Stimulated activated CD4-positive, alpha-beta T cell treated with anti-CD3 and anti-CD28 coated beads, Interleukin-15, amount 100 ng/mL, for 24 hours (primary cell): ENCODE measurements at regions not wholly inside any gene's neighbourhood (a gene's known extent, or its start where the extent isn't known, plus 50 kb on each side); places are given as distances from the start of the nearest gene placed in this dataset.
"Not testable (repeated sequence)": the region's sequence is repeated elsewhere in the genome, so short reads cannot be mapped to it uniquely, and the experiment has no call there.

Experiments used
- DNase-seq: peaks from one replicate; pipeline ENCODE4 v3.0.0-alpha.2; 2020

GRCh38 chr12:83514372-83514771 lies 827.7 kb downstream of the TMTC2 start:
- DNase-seq: no peak

GRCh38 chr12:83506841-83507240 lies 820.1 kb downstream of the TMTC2 start:
- DNase-seq: no peak

- DNase-seq: no peak
Observed at GRCh38 chr12:83505586-83505985, 818.9 kb downstream of the TMTC2 start.

- not testable (repeated sequence) for DNase-seq
Observed at GRCh38 chr12:83499894-83500293, 813.2 kb downstream of the TMTC2 start.

- no peak for DNase-seq
Observed at GRCh38 chr12:83477696-83478095, 791.0 kb downstream of the TMTC2 start.

- no peak for DNase-seq
Observed at GRCh38 chr12:83476695-83477690, 790.3 kb downstream of the TMTC2 start.

- no peak for DNase-seq
Observed at GRCh38 chr12:83476006-83476405, 789.3 kb downstream of the TMTC2 start.

GRCh38 chr12:83474369-83474768 lies 787.7 kb downstream of the TMTC2 start:
- DNase-seq: no peak

- no peak for DNase-seq
Observed at GRCh38 chr12:83473408-83474095, 786.8 kb downstream of the TMTC2 start.

GRCh38 chr12:83472772-83473171 lies 786.1 kb downstream of the TMTC2 start:
- no peak for DNase-seq

- no peak for DNase-seq
Observed at GRCh38 chr12:83472350-83472749, 785.6 kb downstream of the TMTC2 start.

GRCh38 chr12:83471341-83471740 lies 784.6 kb downstream of the TMTC2 start:
- no peak for DNase-seq

GRCh38 chr12:83470749-83471148 lies 784.0 kb downstream of the TMTC2 start:
- no peak for DNase-seq

GRCh38 chr12:83468988-83469908 lies 782.5 kb downstream of the TMTC2 start:
- no peak for DNase-seq

GRCh38 chr12:83465632-83466031 lies 778.9 kb downstream of the TMTC2 start:
- DNase-seq: no peak

GRCh38 chr12:83462419-83462818 lies 775.7 kb downstream of the TMTC2 start:
- no peak for DNase-seq

- DNase-seq: no peak
Observed at GRCh38 chr12:83461336-83461935, 774.7 kb downstream of the TMTC2 start.

- DNase-seq: no peak
Observed at GRCh38 chr12:83451189-83451588, 764.5 kb downstream of the TMTC2 start.

GRCh38 chr12:83434600-83434999 lies 747.9 kb downstream of the TMTC2 start:
- no peak for DNase-seq

- no peak for DNase-seq
Observed at GRCh38 chr12:83432176-83432719, 745.5 kb downstream of the TMTC2 start.

GRCh38 chr12:83427586-83428136 lies 741.0 kb downstream of the TMTC2 start:
- not testable (repeated sequence) for DNase-seq

GRCh38 chr12:83414981-83415380 lies 728.3 kb downstream of the TMTC2 start:
- no peak for DNase-seq
